ENCODE measurements at regions not wholly inside any gene's neighbourhood (a gene's known extent, or its start where the extent isn't known, plus 50 kb on each side); places are given as distances from the start of the nearest gene placed in this dataset.

GRCh38 chr2:11932048-11932512 is 185.6 kb downstream of the LPIN1 start:
- intact Hi-C loops (cut with DNase I), result no loop called here
- TF ChIP-seq POLR2A (IDR thresholded peaks at IDR 0.05), result no peak
- TF ChIP-seq EP300 (IDR thresholded peaks at IDR 0.05), result no peak
- TF ChIP-seq CTCF (IDR thresholded peaks at IDR 0.05), result no peak
- TF ChIP-seq POLR2AphosphoS5 (IDR thresholded peaks at IDR 0.05), result no peak
- 74 to 85% methylated on average over 7 of the region's 7 CpGs for WGBS, 2 donors
- no peak for DNase-seq
- H3K27me3 ChIP-seq, result no peaks in the 10 kb centered on the region
- no peak overlapping the region for H3K27ac ChIP-seq
- H3K4me3 ChIP-seq, result no peak overlapping the region
- no peaks in the 10 kb centered on the region for H3K4me1 ChIP-seq
- no peaks in the 10 kb centered on the region for H3K36me3 ChIP-seq
- no peaks in the 10 kb centered on the region for H3K9me3 ChIP-seq

GRCh38 chr2:11932962-11933361 is 186.5 kb downstream of the LPIN1 start:
- intact Hi-C loops (cut with DNase I), result no loop called here
- H3K27me3 ChIP-seq, result no peaks in the 10 kb centered on the region
- no peaks in the 10 kb centered on the region for H3K4me1 ChIP-seq
- H3K27ac ChIP-seq, result no peak overlapping the region
- no peak for DNase-seq
- no peak overlapping the region for H3K4me3 ChIP-seq
- no peak for TF ChIP-seq EP300 (IDR thresholded peaks at IDR 0.05)
- no peak for TF ChIP-seq POLR2AphosphoS5 (IDR thresholded peaks at IDR 0.05)
- no peak for TF ChIP-seq POLR2A (IDR thresholded peaks at IDR 0.05)
- no peak for TF ChIP-seq CTCF (IDR thresholded peaks at IDR 0.05)
- H3K9me3 ChIP-seq, result no peaks in the 10 kb centered on the region
- WGBS, 2 donors, result 89% methylated on average over 3 of the region's 3 CpGs
- no peaks in the 10 kb centered on the region for H3K36me3 ChIP-seq

GRCh38 chr2:11933854-11934253 is 187.4 kb downstream of the LPIN1 start:
- intact Hi-C loops (cut with DNase I), result no loop called here
- Histone ChIP-seq H3K36me3 (no peaks in the 10 kb centered on the region), H3K27ac (no peak overlapping the region), H3K4me1 (no peaks in the 10 kb centered on the region), H3K27me3 (no peaks in the 10 kb centered on the region), H3K9me3 (no peaks in the 10 kb centered on the region), H3K4me3 (no peak overlapping the region)
- WGBS, 2 donors, result 82 to 84% methylated on average over 3 of the region's 3 CpGs
- no peak for DNase-seq
- TF ChIP-seq POLR2AphosphoS5 (IDR thresholded peaks at IDR 0.05) (no peak), POLR2A (IDR thresholded peaks at IDR 0.05) (no peak), EP300 (IDR thresholded peaks at IDR 0.05) (no peak), CTCF (IDR thresholded peaks at IDR 0.05) (no peak)

- DNase-seq, result no peak
- intact Hi-C loops (cut with DNase I), result no loop called here
- WGBS, 2 donors, result 88 to 89% methylated on average over 9 of the region's 9 CpGs
- no peaks in the 10 kb centered on the region for H3K4me1 ChIP-seq
- no peaks in the 10 kb centered on the region for H3K36me3 ChIP-seq
- no peaks in the 10 kb centered on the region for H3K27me3 ChIP-seq
- H3K4me3 ChIP-seq, result no peak overlapping the region
- H3K9me3 ChIP-seq, result no peaks in the 10 kb centered on the region
- H3K27ac ChIP-seq, result no peak overlapping the region
- TF ChIP-seq POLR2AphosphoS5 (IDR thresholded peaks at IDR 0.05), result no peak
- no peak for TF ChIP-seq EP300 (IDR thresholded peaks at IDR 0.05)
- no peak for TF ChIP-seq POLR2A (IDR thresholded peaks at IDR 0.05)
- TF ChIP-seq CTCF (IDR thresholded peaks at IDR 0.05), result no peak
Observed at GRCh38 chr2:11936761-11937160, 190.3 kb downstream of the LPIN1 start.

GRCh38 chr2:11938196-11938595 is 191.8 kb downstream of the LPIN1 start:
- Histone ChIP-seq H3K4me1 (no peaks in the 10 kb centered on the region), H3K27me3 (no peaks in the 10 kb centered on the region), H3K27ac (no peak overlapping the region), H3K4me3 (no peak overlapping the region), H3K36me3 (no peaks in the 10 kb centered on the region), H3K9me3 (no peaks in the 10 kb centered on the region)
- intact Hi-C loops (cut with DNase I), result no loop called here
- 77 to 79% methylated on average over 11 of the region's 11 CpGs for WGBS, 2 donors
- DNase-seq, result peak; percentile 90
- no peak for TF ChIP-seq CTCF (IDR thresholded peaks at IDR 0.05)
- TF ChIP-seq POLR2AphosphoS5 (IDR thresholded peaks at IDR 0.05), result peak in 2 of 4 donors; percentile 47 to 50
- TF ChIP-seq EP300 (IDR thresholded peaks at IDR 0.05), result no peak
